CD4-positive, alpha-beta T cell (primary cell): ENCODE measurements at regions not wholly inside any gene's neighbourhood (a gene's known extent, or its start where the extent isn't known, plus 50 kb on each side); places are given as distances from the start of the nearest gene placed in this dataset.

ENCODE experiments used
- ATAC-seq: fragments of 200-7000 bp; cut with Tn5 transposase; one replicate; pipeline ENCODE4 v1.10.0; 2022; ENCODE audit warnings: mild to moderate bottlenecking; ENCODE audit not compliant: poor library complexity
- CTCF ChIA-PET: fragments of 350-600 bp; sonication (Branson Sonifier 250); formaldehyde crosslinking; loops from one replicate; lab custom pipeline; 2021; ENCODE audit warnings: antibody characterized with exemption, inconsistent platforms; lab: Charles Lee
- POLR2A ChIA-PET: fragments of 350-600 bp; sonication (Branson Sonifier 250); formaldehyde crosslinking; loops from one replicate; lab custom pipeline; 2021; ENCODE audit warnings: antibody characterized with exemption, inconsistent platforms; lab: Charles Lee
- DNase-seq, 14 experiments: peaks; one replicate each; pipeline ENCODE4 v3.0.0-alpha.2; 2013 to 2020; ENCODE audit warnings: mixed read lengths in 2 of 14
- H3K27ac ChIP-seq, 2 donors: one replicate each; pipeline versions ENCODE4 v1.5.1 to v1.7.0; 2013; ENCODE audit warnings: low read length in 2 of 2, low read depth in 1 of 2, mild to moderate bottlenecking in 1 of 2
- H3K27me3 ChIP-seq, 2 experiments: 1 replicate in 1 of 2; 2 replicates in 1 of 2; pipeline versions ENCODE4 v1.6.1 to v1.7.0; 2013; ENCODE audit warnings: low read length in 2 of 2, control low read depth in 1 of 2, mild to moderate bottlenecking in 1 of 2, moderate library complexity in 1 of 2; ENCODE audit not compliant: insufficient read depth in 2 of 2, control insufficient read depth in 1 of 2
- H3K36me3 ChIP-seq: one replicate; pipeline ENCODE4 v1.6.1; 2013; ENCODE audit warnings: low read length, control low read depth; ENCODE audit not compliant: insufficient read depth
- H3K4me1 ChIP-seq: one replicate; pipeline ENCODE4 v1.6.1; 2013; ENCODE audit warnings: low read length, control low read depth; ENCODE audit not compliant: insufficient read depth
- H3K4me3 ChIP-seq: one replicate; pipeline ENCODE4 v1.5.1; 2013; ENCODE audit warnings: mild to moderate bottlenecking, low read length, moderate library complexity
- H3K9me3 ChIP-seq, 2 experiments: 1 replicate in 1 of 2; 2 replicates in 1 of 2; pipeline versions ENCODE4 v1.6.1 to v1.7.0; 2013; ENCODE audit warnings: low read length in 2 of 2, mild to moderate bottlenecking in 2 of 2, control low read depth in 1 of 2, moderate library complexity in 1 of 2; ENCODE audit not compliant: control insufficient read depth in 1 of 2, insufficient read depth in 1 of 2
- H3K27ac Mint-ChIP-seq: one replicate; pipeline ENCODE4 v1.8.0; 2020; ENCODE audit warnings: mixed read lengths
- H3K27me3 Mint-ChIP-seq: one replicate; pipeline ENCODE4 v1.8.0; 2021; ENCODE audit warnings: mixed read lengths
- H3K36me3 Mint-ChIP-seq: one replicate; pipeline ENCODE4 v1.8.0; 2021; ENCODE audit warnings: low read depth, mixed read lengths
- H3K4me1 Mint-ChIP-seq: one replicate; pipeline ENCODE4 v1.8.0; 2021; ENCODE audit warnings: low read depth, mixed read lengths
- H3K4me3 Mint-ChIP-seq: one replicate; pipeline ENCODE4 v1.8.0; 2020; ENCODE audit warnings: mild to moderate bottlenecking, mixed read lengths
- H3K9me3 Mint-ChIP-seq: one replicate; pipeline ENCODE4 v1.8.0; 2020; ENCODE audit warnings: mixed read lengths
- CTCF ChIP-seq: fragments of 200-600 bp; IDR thresholded peaks from one replicate; pipeline ENCODE4 v1.8.0; 2022; ENCODE audit warnings: antibody characterized with exemption, mild to moderate bottlenecking
- intact Hi-C, 2 experiments: fragments of 100-400 bp; cut with DNase I in 1 of 2; cut with micrococcal nuclease in 1 of 2; formaldehyde crosslinking; loops; one replicate each; pipeline versions ENCODE4 v1.15.1 to v1.9.0; 2023 to 2025; cut with DNase I, micrococcal nuclease

DNA sequence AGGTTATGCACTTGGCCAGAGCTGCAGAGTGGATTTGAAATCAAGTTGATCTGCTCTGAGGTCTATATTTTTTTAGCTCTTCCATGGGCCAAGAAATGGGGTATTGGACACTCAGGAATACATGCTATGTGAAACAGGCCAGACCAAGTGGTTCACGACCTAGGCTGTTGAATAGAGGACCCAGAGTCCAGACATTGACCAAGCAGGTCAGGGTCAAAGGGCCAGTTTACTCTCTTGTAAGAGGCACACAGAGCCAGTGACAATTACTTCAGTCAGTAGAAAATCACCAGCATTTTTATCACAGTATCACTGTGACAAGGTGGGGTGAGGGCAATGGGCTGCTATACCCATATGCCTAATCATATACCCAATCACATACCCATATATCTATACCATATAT is 320.6 kb upstream of the RORA start:
- Mint-ChIP-seq H3K27ac (no peak overlapping the region), H3K4me3 (no peak overlapping the region), H3K27me3 (peaks cover 17% of the 10 kb centered on the region), H3K4me1 (no peaks in the 10 kb centered on the region), H3K36me3 (no peaks in the 10 kb centered on the region), H3K9me3 (no peaks in the 10 kb centered on the region)
- H3K27me3 ChIP-seq: peaks cover 0 to 8% of the 10 kb centered on the region in 2 experiments
- ATAC-seq (no peak), DNase-seq (no peak)
- TF ChIP-seq CTCF: no peak
- H3K9me3 ChIP-seq: no peaks in the 10 kb centered on the region
- no peaks in the 10 kb centered on the region for H3K4me1 ChIP-seq
- H3K27ac ChIP-seq: no peak overlapping the region
- ChIA-PET POLR2A (no interaction called here), CTCF (no interaction called here)
- no peaks in the 10 kb centered on the region for H3K36me3 ChIP-seq
- intact Hi-C loops: no loop called here
- no peak overlapping the region for H3K4me3 ChIP-seq

- Mint-ChIP-seq H3K4me1 (no peaks in the 10 kb centered on the region), H3K27ac (no peak overlapping the region), H3K9me3 (no peaks in the 10 kb centered on the region), H3K36me3 (no peaks in the 10 kb centered on the region), H3K27me3 (peaks cover 10% of the 10 kb centered on the region), H3K4me3 (no peak overlapping the region)
- ChIA-PET POLR2A (no interaction called here), CTCF (interaction anchor here (1.2 kb wide), 1 partner anchor 14 kb away, joined by 3 read pairs; no protein-coding TSS in a partner anchor)
- H3K4me3 ChIP-seq: no peak overlapping the region
- DNase-seq: no peak
- TF ChIP-seq CTCF: no peak
- H3K9me3 ChIP-seq: no peaks in the 10 kb centered on the region
- intact Hi-C loops: no loop called here
- no peaks in the 10 kb centered on the region for H3K36me3 ChIP-seq
- H3K27me3 ChIP-seq: peaks cover 0 to 8% of the 10 kb centered on the region in 2 experiments
- no peaks in the 10 kb centered on the region for H3K4me1 ChIP-seq
- no peak for ATAC-seq
- H3K27ac ChIP-seq: no peak overlapping the region
Observed at GRCh38 chr15:61545763-61546162, 316.7 kb upstream of the RORA start.

DNA sequence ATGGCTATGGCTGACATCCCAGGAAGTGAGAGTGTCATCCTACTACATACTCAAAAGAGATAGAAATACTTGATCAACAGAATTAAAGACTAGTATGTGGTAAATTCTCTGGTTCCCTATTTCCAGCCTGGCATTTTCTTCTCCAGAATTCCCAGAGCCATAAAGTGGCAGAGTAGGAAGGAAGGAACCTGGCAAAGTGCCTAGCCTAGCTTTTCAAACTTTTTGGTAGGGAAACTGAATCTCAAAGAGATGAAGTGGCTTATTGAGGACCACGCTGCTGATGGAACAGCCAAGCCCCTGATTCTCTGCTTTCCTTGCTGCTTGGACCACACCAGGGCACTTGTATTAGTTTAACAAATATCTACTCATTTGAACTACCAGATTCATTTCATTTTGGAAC is 312.4 kb upstream of the RORA start:
- CTCF ChIA-PET: no interaction called here
- Histone ChIP-seq H3K27ac (no peak overlapping the region), H3K4me1 (no peaks in the 10 kb centered on the region), H3K36me3 (no peaks in the 10 kb centered on the region), H3K4me3 (no peak overlapping the region), H3K9me3 (no peaks in the 10 kb centered on the region), H3K27me3 (no peaks in the 10 kb centered on the region)
- Mint-ChIP-seq H3K27ac (no peak overlapping the region), H3K4me1 (no peaks in the 10 kb centered on the region), H3K9me3 (no peaks in the 10 kb centered on the region), H3K4me3 (no peak overlapping the region), H3K36me3 (no peaks in the 10 kb centered on the region), H3K27me3 (peaks cover 9% of the 10 kb centered on the region)
- DNase-seq: no peak
- intact Hi-C loops: no loop called here
- TF ChIP-seq CTCF: no peak
- ATAC-seq: no peak
- POLR2A ChIA-PET: no interaction called here
